ENCODE measurements at regions not wholly inside any gene's neighbourhood (a gene's known extent, or its start where the extent isn't known, plus 50 kb on each side); places are given as distances from the start of the nearest gene placed in this dataset.
"Not testable (repeated sequence)": the region's sequence is repeated elsewhere in the genome, so short reads cannot be mapped to it uniquely, and the experiment has no call there.

- TF ChIP-seq CTCF (IDR thresholded peaks at IDR 0.05); EZH2 (IDR thresholded peaks at IDR 0.05; ENCODE audit: borderline replicate concordance, insufficient read depth, low read depth, low read length, poor library complexity, severe bottlenecking): not testable (repeated sequence)
Observed at GRCh38 chr9:66073111-66073510, 336.2 kb downstream of the FOXD4L4 start.

Data from B cell (primary cell).